SK-N-SH treated with all-trans-retinoic acid at 6 μM for 48 hours (cell line): ENCODE measurements at regions not wholly inside any gene's neighbourhood (a gene's known extent, or its start where the extent isn't known, plus 50 kb on each side); places are given as distances from the start of the nearest gene placed in this dataset.

ENCODE experiments used
- CSRNP3 ChIP-seq: fragments of 250-450 bp; sonication (Bioruptor Pico); IDR thresholded peaks from 2 replicates; pipeline ENCODE4 v1.5.1; 2021; ENCODE audit warnings: mild to moderate bottlenecking, moderate library complexity
- ZNF8 ChIP-seq: fragments of 450-650 bp; formaldehyde crosslinking; IDR thresholded peaks from 2 replicates; pipeline ENCODE4 v1.5.0; 2020; ENCODE audit warnings: mild to moderate bottlenecking, moderate library complexity

GRCh38 chr21:16550917-16551741, 821.3 kb downstream of the USP25 start:
- TF ChIP-seq ZNF8 (CRISPR knock-in tag) (no peak), CSRNP3 (no peak)
